ENCODE measurements at regions not wholly inside any gene's neighbourhood (a gene's known extent, or its start where the extent isn't known, plus 50 kb on each side); places are given as distances from the start of the nearest gene placed in this dataset.

GRCh38 chr5:119926301-119926700 is 296.9 kb downstream of the FAM170A start:
- TF ChIP-seq CTCF (conservative IDR thresholded peaks at IDR 0.05; ENCODE audit: low read depth, low read length): no peak
- TF ChIP-seq EZH2 (IDR thresholded peaks at IDR 0.05; ENCODE audit: borderline replicate concordance, low read depth, low read length, poor library complexity, severe bottlenecking): no peak
